Endothelial cell of umbilical vein (primary cell): ENCODE measurements at regions not wholly inside any gene's neighbourhood (a gene's known extent, or its start where the extent isn't known, plus 50 kb on each side); places are given as distances from the start of the nearest gene placed in this dataset.

Experiments used
- BruUV-seq: library from RNA; stranded (reverse); fragments of 400-500 nt; replicated peaks from 2 replicates; lab custom pipeline; 2021; lab: Mats Ljungman, UMichigan
- CTCF ChIA-PET: fragments of 300-600, 350-600 bp; sonication (Branson Sonifier 250); formaldehyde crosslinking; loops from one replicate; lab custom pipeline; 2021; ENCODE audit warnings: antibody characterized with exemption, inconsistent platforms; lab: Charles Lee
- POLR2A ChIA-PET: fragments of 300-600, 350-600 bp; sonication (Branson Sonifier 250); formaldehyde crosslinking; loops from one replicate; lab custom pipeline; 2021; ENCODE audit warnings: antibody characterized with exemption, inconsistent platforms; lab: Charles Lee
- DNase-seq: peaks from one replicate; pipeline ENCODE4 v3.0.0-alpha.2; 2011; ENCODE audit warnings: low read depth, low spot score
- FAIRE-seq: peaks from 2 replicates; lab custom pipeline; 2011; peaks lifted over from hg19 to GRCh38; lab: Jason Lieb, UNC
- H2AFZ ChIP-seq: 2 replicates; pipeline ENCODE4 v1.6.0; 2012; ENCODE audit warnings: low read depth, low read length, control low read depth, inconsistent platforms
- H3K27ac ChIP-seq: 2 replicates; pipeline ENCODE4 v1.5.1; 2011; ENCODE audit warnings: low read depth, mild to moderate bottlenecking, control low read depth, low read length, moderate library complexity; ENCODE audit not compliant: insufficient read depth
- H3K27me3 ChIP-seq, 2 experiments: 2 replicates each; pipeline versions ENCODE4 v1.6.0 to v1.6.1; 2011; ENCODE audit warnings: low read length in 2 of 2, mixed read lengths in 1 of 2; ENCODE audit not compliant: control insufficient read depth in 2 of 2, insufficient read depth in 2 of 2
- H3K36me3 ChIP-seq, 2 experiments: 2 replicates in 1 of 2; 3 replicates in 1 of 2; pipeline ENCODE4 v1.5.1; 2011; ENCODE audit warnings: low read length in 2 of 2, mild to moderate bottlenecking in 1 of 2, moderate library complexity in 1 of 2; ENCODE audit not compliant: control insufficient read depth in 2 of 2, insufficient read depth in 2 of 2; ENCODE audit errors: extremely low read depth in 1 of 2
- H3K4me1 ChIP-seq: 3 replicates; pipeline ENCODE4 v1.5.1; 2011; ENCODE audit warnings: mild to moderate bottlenecking, low read length; ENCODE audit not compliant: control insufficient read depth, insufficient read depth; ENCODE audit errors: extremely low read depth
- H3K4me2 ChIP-seq: 2 replicates; pipeline ENCODE4 v1.6.1; 2011; ENCODE audit warnings: low read length, control low read depth, mixed read lengths; ENCODE audit not compliant: insufficient read depth
- H3K4me3 ChIP-seq, 3 experiments: fragments of 200-600 bp in 1 of 3; sonication (generic), shearing (Covaris generic) in 1 of 3; replicated peaks in 1 of 3; 2 replicates each; pipeline ENCODE4 v1.5.1; 2011 to 2016; ENCODE audit warnings: control low read depth in 3 of 3, low read length in 3 of 3, mild to moderate bottlenecking in 2 of 3, inconsistent platforms in 1 of 3, low read depth in 1 of 3, moderate library complexity in 1 of 3; ENCODE audit not compliant: insufficient read depth in 1 of 3
- H3K79me2 ChIP-seq: 2 replicates; pipeline ENCODE4 v1.6.0; 2012; ENCODE audit warnings: low read length, inconsistent platforms; ENCODE audit not compliant: control insufficient read depth, insufficient read depth
- H3K9ac ChIP-seq: replicated peaks from 2 replicates; pipeline ENCODE3; 2011; ENCODE audit warnings: low read length, control low read depth; ENCODE audit not compliant: insufficient read depth; ENCODE audit errors: extremely low read depth
- H3K9me1 ChIP-seq: replicated peaks from 3 replicates; pipeline ENCODE4 v1.6.0; 2011; ENCODE audit warnings: mild to moderate bottlenecking, low read length; ENCODE audit not compliant: control insufficient read depth, insufficient read depth; ENCODE audit errors: extremely low read depth
- H3K9me3 ChIP-seq: replicated peaks from 2 replicates; pipeline ENCODE4 v1.5.1; 2012; ENCODE audit warnings: low read length, inconsistent platforms; ENCODE audit not compliant: control insufficient read depth, insufficient read depth
- H4K20me1 ChIP-seq: replicated peaks from 2 replicates; pipeline ENCODE3; 2011; ENCODE audit warnings: mild to moderate bottlenecking, low read length; ENCODE audit not compliant: control insufficient read depth, insufficient read depth; ENCODE audit errors: extremely low read depth
- CTCF ChIP-seq, 2 donors: IDR thresholded peaks; 1 replicate in 1 of 2; 2 replicates in 1 of 2; pipeline ENCODE4 v1.5.1; 2011; ENCODE audit warnings: low read length in 2 of 2, mild to moderate bottlenecking in 2 of 2, moderate library complexity in 2 of 2, control low read depth in 1 of 2, inconsistent platforms in 1 of 2, low read depth in 1 of 2; ENCODE audit not compliant: insufficient read depth in 1 of 2; ENCODE audit errors: extremely low read depth in 1 of 2
- EZH2 ChIP-seq: IDR thresholded peaks from 2 replicates; pipeline ENCODE4 v1.6.1; 2012; ENCODE audit warnings: borderline replicate concordance, low read depth, mild to moderate bottlenecking, moderate library complexity, low read length, inconsistent platforms; ENCODE audit not compliant: severe bottlenecking
- FOS ChIP-seq: IDR thresholded peaks from 2 replicates; pipeline ENCODE4 v1.6.1; 2011; ENCODE audit warnings: mild to moderate bottlenecking, low read length, moderate library complexity, borderline replicate concordance; ENCODE audit not compliant: insufficient read depth
- GATA2 ChIP-seq: IDR thresholded peaks from 2 replicates; pipeline ENCODE4 v1.7.0; 2011; ENCODE audit warnings: low read depth, mild to moderate bottlenecking, moderate library complexity, mixed read lengths, low read length; ENCODE audit not compliant: insufficient read length, insufficient read depth
- JUN ChIP-seq: IDR thresholded peaks from 2 replicates; pipeline ENCODE4 v1.6.1; 2011; ENCODE audit warnings: borderline replicate concordance, low read depth; ENCODE audit not compliant: insufficient read length, insufficient read depth
- MAX ChIP-seq: IDR thresholded peaks from 2 replicates; pipeline ENCODE4 v1.6.1; 2011; ENCODE audit not compliant: insufficient read depth, insufficient read length
- MYC ChIP-seq: IDR thresholded peaks from one replicate; pipeline ENCODE4 v1.6.1; 2011; ENCODE audit warnings: mild to moderate bottlenecking, low read depth, low read length
- POLR2A ChIP-seq: IDR thresholded peaks from 2 replicates; pipeline ENCODE4 v1.6.1; 2012; ENCODE audit warnings: low read depth, mild to moderate bottlenecking, control low read depth, low read length
- POLR2AphosphoS5 ChIP-seq: IDR thresholded peaks from 2 replicates; pipeline ENCODE4 v1.6.1; 2012; ENCODE audit warnings: low read depth, mild to moderate bottlenecking, control low read depth, low read length, moderate library complexity; ENCODE audit not compliant: insufficient read depth
- dilution Hi-C: fragments of 300-500 bp; cut with MboI; formaldehyde crosslinking; loops from one replicate; pipeline ENCODE4 v1.15.0; 2019; ENCODE audit warnings: low sequenced_read_pairs; ENCODE audit not compliant: extremely low pct_ligation_motif_present
- intact Hi-C: fragments of 100-400 bp; cut with micrococcal nuclease; formaldehyde crosslinking; loops from one replicate; pipeline ENCODE4 v1.10.0; 2022

GRCh38 chr17:69757688-69758430, 317.2 kb upstream of the KCNJ16 start:
- CTCF ChIA-PET: interaction anchor here (1.3 kb wide), 1 partner anchor 150 kb away, joined by 4 read pairs; no protein-coding TSS in a partner anchor
- TF ChIP-seq GATA2 (no peak), POLR2A (no peak), JUN (no peak), MAX (no peak), POLR2AphosphoS5 (no peak), FOS (no peak), EZH2 (no peak), CTCF (IDR thresholded peaks at IDR 0.05; ENCODE audit: extremely low read depth in 1 of 2, insufficient read depth in 1 of 2, low read depth in 1 of 2, low read length in 2 of 2) (no peak), MYC (no peak)
- FAIRE-seq: no peak

More at GRCh38 chr17:69757688-69758430, 317.2 kb upstream of the KCNJ16 start:
- Histone ChIP-seq H3K27ac (no peak overlapping the region), H3K9me1 (no peaks in the 10 kb centered on the region), H4K20me1 (no peaks in the 10 kb centered on the region), H3K79me2 (no peaks in the 10 kb centered on the region), H3K4me1 (peaks cover 17% of the 10 kb centered on the region), H3K4me3 (no peak overlapping the region), H3K27me3 (no peaks in the 10 kb centered on the region), H3K9me3 (no peaks in the 10 kb centered on the region), H2AFZ (no peak overlapping the region), H3K9ac (no peak overlapping the region), H3K4me2 (no peak overlapping the region), H3K36me3 (no peaks in the 10 kb centered on the region)
- no TSS peak for BruUV-seq
- no peak for DNase-seq
- intact Hi-C loops (no loop called here), dilution Hi-C loops (no loop called here)
- POLR2A ChIA-PET: no interaction called here
